ES-I3 (cell line): ENCODE measurements at regions not wholly inside any gene's neighbourhood (a gene's known extent, or its start where the extent isn't known, plus 50 kb on each side); places are given as distances from the start of the nearest gene placed in this dataset.

Experiments used
- H3K36me3 ChIP-seq: 2 replicates; pipeline ENCODE4 v1.6.1; 2013; ENCODE audit warnings: mild to moderate bottlenecking, low read length, control low read depth, moderate library complexity; ENCODE audit not compliant: insufficient read depth
- H3K4me1 ChIP-seq: 2 replicates; pipeline ENCODE4 v1.6.1; 2013; ENCODE audit warnings: mild to moderate bottlenecking, control low read depth, low read length; ENCODE audit not compliant: insufficient read depth
- H3K9ac ChIP-seq: 2 replicates; pipeline ENCODE4 v1.6.1; 2013; ENCODE audit warnings: low read depth, mild to moderate bottlenecking, low read length, moderate library complexity
- H3K9me3 ChIP-seq: 2 replicates; pipeline ENCODE4 v1.6.1; 2013; ENCODE audit warnings: mild to moderate bottlenecking, low read length, moderate library complexity; ENCODE audit not compliant: control insufficient read depth, insufficient read depth

- Histone ChIP-seq H3K36me3 (no peaks in the 10 kb centered on the region), H3K9ac (no peak overlapping the region), H3K4me1 (no peaks in the 10 kb centered on the region), H3K9me3 (no peaks in the 10 kb centered on the region)
Observed at GRCh38 chr14:53807542-53807941, 149.1 kb downstream of the BMP4 start.

- Histone ChIP-seq H3K36me3 (no peaks in the 10 kb centered on the region), H3K4me1 (no peaks in the 10 kb centered on the region), H3K9ac (no peak overlapping the region), H3K9me3 (no peaks in the 10 kb centered on the region)
Observed at GRCh38 chr14:53807108-53807507, 149.5 kb downstream of the BMP4 start.

- H3K36me3 ChIP-seq, result no peaks in the 10 kb centered on the region
- no peak overlapping the region for H3K9ac ChIP-seq
- no peaks in the 10 kb centered on the region for H3K9me3 ChIP-seq
- peaks cover 5% of the 10 kb centered on the region; the same call in 1 of the 2 replicates for H3K4me1 ChIP-seq
Observed at GRCh38 chr14:53796734-53797133, 159.9 kb downstream of the BMP4 start.

GRCh38 chr14:53793790-53794505, 162.7 kb downstream of the BMP4 start:
- Histone ChIP-seq H3K9ac (no peak overlapping the region), H3K36me3 (no peaks in the 10 kb centered on the region), H3K9me3 (no peaks in the 10 kb centered on the region), H3K4me1 (peaks cover 5% of the 10 kb centered on the region; the same call in 1 of the 2 replicates)

- H3K9me3 ChIP-seq, result no peaks in the 10 kb centered on the region
- peaks cover 5% of the 10 kb centered on the region; the same call in 1 of the 2 replicates for H3K4me1 ChIP-seq
- no peak overlapping the region for H3K9ac ChIP-seq
- no peaks in the 10 kb centered on the region for H3K36me3 ChIP-seq
Observed at GRCh38 chr14:53792909-53793308, 163.7 kb downstream of the BMP4 start.

- peaks cover 5% of the 10 kb centered on the region; the same call in 1 of the 2 replicates for H3K4me1 ChIP-seq
- no peak overlapping the region for H3K9ac ChIP-seq
- H3K9me3 ChIP-seq, result no peaks in the 10 kb centered on the region
- no peaks in the 10 kb centered on the region for H3K36me3 ChIP-seq
Observed at GRCh38 chr14:53790731-53791500, 165.7 kb downstream of the BMP4 start.

GRCh38 chr14:53788566-53788965, 168.1 kb downstream of the BMP4 start:
- Histone ChIP-seq H3K9ac (no peak overlapping the region), H3K9me3 (no peaks in the 10 kb centered on the region), H3K4me1 (no peaks in the 10 kb centered on the region), H3K36me3 (no peaks in the 10 kb centered on the region)

- Histone ChIP-seq H3K9me3 (no peaks in the 10 kb centered on the region), H3K36me3 (no peaks in the 10 kb centered on the region), H3K9ac (no peak overlapping the region), H3K4me1 (no peaks in the 10 kb centered on the region)
Observed at GRCh38 chr14:53786045-53786444, 170.6 kb downstream of the BMP4 start.

GRCh38 chr14:53784688-53785087, 171.9 kb downstream of the BMP4 start:
- H3K36me3 ChIP-seq, result no peaks in the 10 kb centered on the region
- no peak overlapping the region for H3K9ac ChIP-seq
- H3K4me1 ChIP-seq, result no peaks in the 10 kb centered on the region
- no peaks in the 10 kb centered on the region for H3K9me3 ChIP-seq

GRCh38 chr14:53783256-53783655, 173.4 kb downstream of the BMP4 start:
- no peak overlapping the region for H3K9ac ChIP-seq
- H3K36me3 ChIP-seq, result no peaks in the 10 kb centered on the region
- no peaks in the 10 kb centered on the region for H3K4me1 ChIP-seq
- H3K9me3 ChIP-seq, result no peaks in the 10 kb centered on the region

GRCh38 chr14:53780051-53780555, 176.5 kb downstream of the BMP4 start:
- Histone ChIP-seq H3K9ac (no peak overlapping the region), H3K36me3 (no peaks in the 10 kb centered on the region), H3K9me3 (no peaks in the 10 kb centered on the region), H3K4me1 (no peaks in the 10 kb centered on the region)

- Histone ChIP-seq H3K9ac (no peak overlapping the region), H3K9me3 (no peaks in the 10 kb centered on the region), H3K36me3 (no peaks in the 10 kb centered on the region), H3K4me1 (no peaks in the 10 kb centered on the region)
Observed at GRCh38 chr14:53779301-53779700, 177.3 kb downstream of the BMP4 start.

- Histone ChIP-seq H3K4me1 (no peaks in the 10 kb centered on the region), H3K9ac (no peak overlapping the region), H3K9me3 (no peaks in the 10 kb centered on the region), H3K36me3 (no peaks in the 10 kb centered on the region)
Observed at GRCh38 chr14:53778263-53778662, 178.4 kb downstream of the BMP4 start.

- H3K9ac ChIP-seq, result no peak overlapping the region
- no peaks in the 10 kb centered on the region for H3K36me3 ChIP-seq
- H3K9me3 ChIP-seq, result no peaks in the 10 kb centered on the region
- H3K4me1 ChIP-seq, result no peaks in the 10 kb centered on the region
Observed at GRCh38 chr14:53772936-53773335, 183.7 kb downstream of the BMP4 start.

- H3K36me3 ChIP-seq, result no peaks in the 10 kb centered on the region
- H3K9me3 ChIP-seq, result no peaks in the 10 kb centered on the region
- H3K4me1 ChIP-seq, result no peaks in the 10 kb centered on the region
- no peak overlapping the region for H3K9ac ChIP-seq
Observed at GRCh38 chr14:53767566-53767965, 189.1 kb downstream of the BMP4 start.
